Right kidney (tissue), 1 donor: ENCODE measurements at regions not wholly inside any gene's neighbourhood (a gene's known extent, or its start where the extent isn't known, plus 50 kb on each side); places are given as distances from the start of the nearest gene placed in this dataset.

Experiments
- DNase-seq: peaks from one replicate; pipeline ENCODE4 v3.0.0-alpha.2; 2016

DNA sequence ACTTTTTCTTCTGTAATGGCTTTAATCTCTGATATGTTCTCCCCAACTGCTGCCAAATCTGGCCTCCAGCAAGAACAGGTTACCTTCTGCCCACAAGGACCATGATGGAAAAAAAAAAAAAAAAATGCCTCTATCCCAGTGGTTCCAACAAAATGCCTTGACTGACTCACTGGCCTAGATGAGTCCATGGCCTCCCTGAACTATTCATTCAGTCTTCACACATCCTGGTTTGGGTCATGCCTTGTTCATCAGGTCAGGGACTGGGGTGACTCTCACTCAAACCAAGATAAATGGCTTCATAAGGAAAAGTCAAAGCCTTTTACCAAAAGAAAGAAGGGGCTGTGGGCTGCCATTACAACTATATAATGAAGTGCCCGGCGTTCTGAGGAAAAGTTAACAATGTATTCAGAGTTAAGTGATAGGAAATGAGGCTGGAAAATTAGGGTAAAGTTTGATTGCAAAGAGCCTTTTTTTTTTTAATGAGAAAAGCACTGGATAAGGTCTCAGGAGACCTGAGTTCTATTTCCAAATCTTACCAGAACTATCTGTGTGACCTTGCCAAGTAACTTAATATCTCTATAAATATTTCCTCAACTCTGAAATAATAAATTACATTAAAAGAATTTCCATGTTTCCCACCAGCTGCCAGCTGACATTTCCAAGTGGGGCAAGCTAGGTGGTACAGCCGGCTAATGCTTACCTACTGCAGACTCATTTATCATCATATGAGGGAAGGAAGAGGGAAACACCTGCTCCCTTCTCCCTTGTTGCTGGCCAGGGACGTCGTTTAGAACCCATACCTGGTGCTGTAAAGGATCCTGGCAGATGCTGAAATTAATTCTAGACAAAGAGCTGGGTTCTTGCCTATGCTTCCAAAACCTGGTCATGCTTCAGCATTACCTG, 380.0 kb upstream of the MARCKS start:
- DNase-seq = no peak

DNA sequence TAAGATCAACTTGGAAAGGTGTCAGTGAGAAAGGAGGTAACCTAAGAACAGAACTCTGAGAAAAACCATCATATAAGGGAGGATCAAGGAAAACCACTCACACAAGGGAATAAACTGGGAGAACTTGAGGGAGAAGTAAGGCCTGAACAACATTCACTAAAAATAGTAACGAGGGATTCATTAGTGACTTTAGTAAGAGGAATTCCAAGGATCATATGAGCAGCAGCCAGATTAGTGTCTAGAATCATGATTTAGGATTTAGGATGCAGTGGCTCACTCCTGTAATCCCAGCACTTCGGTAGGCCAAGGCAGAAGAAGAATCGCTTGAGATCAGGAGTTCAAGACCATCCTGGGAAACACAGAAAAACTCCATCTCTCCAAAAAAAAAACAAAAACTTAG, 376.5 kb upstream of the MARCKS start:
- no peak for DNase-seq

DNA sequence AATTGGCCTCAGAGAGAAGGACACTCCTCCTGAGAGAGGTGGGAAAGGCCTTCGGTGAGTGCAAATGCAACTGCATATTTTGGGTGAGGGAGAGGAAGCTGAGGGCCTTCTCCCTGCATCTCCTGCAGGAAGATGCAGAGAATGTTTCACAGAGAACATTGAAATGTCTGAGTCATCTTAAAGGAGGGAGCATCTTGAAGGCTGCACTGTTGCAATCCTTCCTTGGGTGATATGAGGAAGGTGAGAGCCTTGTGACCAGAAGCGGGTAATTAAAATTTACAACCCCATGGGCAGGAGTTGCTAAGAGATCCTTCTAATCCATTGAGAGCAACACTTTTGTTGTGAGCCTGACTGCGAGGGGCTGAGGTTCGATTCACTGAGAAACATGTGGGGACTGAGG, 375.7 kb upstream of the MARCKS start:
- DNase-seq = no peak

DNA sequence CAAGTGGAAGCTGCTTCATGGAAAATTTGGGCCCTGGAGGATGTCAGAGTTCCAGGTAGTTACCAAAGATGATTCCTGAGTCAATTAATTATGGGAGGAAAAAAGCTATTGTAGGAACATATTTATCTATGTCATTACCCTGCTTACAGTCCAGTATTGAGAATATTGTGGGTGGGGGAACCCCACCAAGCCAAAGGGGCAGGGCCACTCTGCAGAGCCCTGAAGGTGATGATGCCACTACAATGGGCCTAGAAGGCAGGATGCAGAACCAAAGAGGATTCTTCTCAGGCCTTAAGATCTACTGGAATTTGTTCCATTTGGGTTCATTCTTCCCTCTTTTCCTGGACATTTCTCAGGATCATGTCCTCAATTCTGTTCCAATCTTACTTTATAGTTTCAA, 375.2 kb upstream of the MARCKS start:
- no peak for DNase-seq

DNA sequence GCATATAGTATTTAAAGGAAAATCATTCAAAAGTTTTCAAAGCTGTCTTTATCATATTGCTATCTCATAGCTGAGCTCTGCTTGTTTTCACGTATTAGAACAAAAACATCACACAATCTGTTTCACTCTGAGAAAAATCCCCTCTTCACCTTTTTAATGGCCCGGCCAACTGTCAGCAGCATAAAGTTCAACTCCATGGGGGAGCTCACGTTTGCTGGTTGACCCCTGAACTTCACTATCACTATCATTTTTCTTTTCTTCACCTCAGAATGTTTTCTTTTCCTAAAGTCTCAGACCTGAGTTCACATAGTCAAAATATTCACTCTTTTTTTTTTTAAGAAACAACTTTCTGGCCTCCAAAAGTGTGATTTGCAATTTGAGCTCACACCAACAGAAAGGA, 374.4 kb upstream of the MARCKS start:
- no peak for DNase-seq

GRCh38 chr6:113486199-113486598, 370.9 kb upstream of the MARCKS start:
- DNase-seq = no peak

- DNase-seq = no peak
Measured at GRCh38 chr6:113487489-113488058, 369.6 kb upstream of the MARCKS start.

- DNase-seq = no peak
Measured at GRCh38 chr6:113488061-113488460, 369.1 kb upstream of the MARCKS start.

GRCh38 chr6:113488812-113489685, 368.1 kb upstream of the MARCKS start:
- no peak for DNase-seq

- DNase-seq = no peak
Measured at GRCh38 chr6:113489952-113490746, 367.0 kb upstream of the MARCKS start.

DNA sequence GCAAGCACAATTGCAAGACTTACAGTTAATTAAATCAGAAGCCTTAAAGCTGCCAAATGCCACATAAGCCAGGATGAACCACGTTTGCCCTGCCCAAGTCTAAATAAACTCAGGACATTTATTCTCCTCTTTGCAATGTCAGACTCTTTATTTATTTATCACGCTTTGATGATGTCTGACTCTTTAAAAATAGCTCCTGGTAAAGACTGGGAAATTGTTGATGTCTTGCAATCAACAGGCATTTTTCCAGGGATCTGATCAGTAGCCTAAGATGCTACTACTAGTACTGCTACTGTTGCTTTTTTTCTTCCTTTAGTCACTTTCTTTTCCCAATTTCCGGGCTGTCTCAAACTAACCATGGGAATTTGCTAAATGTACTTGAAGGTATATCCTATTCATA, 365.8 kb upstream of the MARCKS start:
- no peak for DNase-seq

GRCh38 chr6:113493991-113494390, 363.2 kb upstream of the MARCKS start:
- no peak for DNase-seq

DNA sequence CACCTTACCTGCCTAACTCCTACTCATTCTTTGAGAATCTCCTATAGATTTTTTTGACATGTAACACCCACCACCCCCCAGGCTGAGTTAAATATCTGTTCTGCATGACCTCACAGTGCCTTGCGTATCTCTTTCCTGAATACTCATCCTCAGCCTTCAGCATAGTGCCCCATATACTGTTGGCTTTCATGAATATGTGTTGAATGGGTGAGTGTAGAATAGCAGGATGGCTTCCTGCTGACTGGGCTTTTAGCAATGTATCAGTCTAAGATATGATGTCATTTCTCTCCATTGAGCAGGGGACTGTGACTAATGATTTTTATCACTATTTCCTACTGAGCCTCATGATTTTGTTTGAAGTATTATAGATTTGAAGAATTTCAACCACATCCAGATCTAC, 361.6 kb upstream of the MARCKS start:
- DNase-seq = no peak

- DNase-seq = no peak
Measured at GRCh38 chr6:113496166-113496565, 361.0 kb upstream of the MARCKS start.

- no peak for DNase-seq
Measured at GRCh38 chr6:113500221-113500620, 356.9 kb upstream of the MARCKS start.

GRCh38 chr6:113505084-113505699, 352.0 kb upstream of the MARCKS start:
- DNase-seq = no peak

DNA sequence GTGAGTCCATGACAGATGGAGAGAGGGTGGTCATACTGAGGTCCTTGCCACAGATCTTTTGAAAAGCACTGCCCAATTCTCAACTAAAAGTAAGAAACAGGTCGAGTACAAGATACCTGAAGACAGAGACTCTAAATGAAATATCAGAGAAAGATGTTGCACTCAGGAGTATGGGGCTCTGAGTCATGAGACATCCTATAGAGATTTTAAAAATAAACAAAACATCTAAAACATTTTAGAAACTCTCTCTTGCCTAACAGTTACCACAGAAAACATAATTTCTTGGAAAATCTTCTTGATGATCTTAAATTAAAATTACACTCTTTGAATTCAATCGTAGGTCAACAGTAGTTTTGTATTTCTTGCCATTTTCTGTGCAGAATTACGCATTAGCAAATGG, 348.9 kb upstream of the MARCKS start:
- no peak for DNase-seq

- DNase-seq = no peak
Measured at GRCh38 chr6:113511100-113511499, 346.0 kb upstream of the MARCKS start.

DNA sequence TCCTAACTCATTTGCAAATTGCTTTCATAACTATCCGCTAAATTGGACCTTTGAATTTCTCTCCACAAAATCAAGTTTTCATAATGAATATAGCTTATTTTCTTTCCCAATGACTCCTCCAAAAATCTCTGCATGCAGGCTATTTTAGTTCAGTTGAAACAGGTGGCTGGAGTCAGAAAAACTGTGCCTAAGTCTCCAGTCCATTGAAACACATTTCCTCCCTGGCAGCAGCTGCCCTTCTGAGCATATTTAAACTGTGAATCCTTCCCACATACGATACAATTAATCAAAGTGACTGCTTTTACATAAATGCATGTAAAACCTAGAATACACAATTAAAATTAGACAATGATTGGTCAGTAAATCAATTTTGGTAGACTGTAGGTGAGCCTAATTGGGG, 344.6 kb upstream of the MARCKS start:
- DNase-seq = no peak

GRCh38 chr6:113513086-113513485, 344.1 kb upstream of the MARCKS start:
- DNase-seq = no peak

GRCh38 chr6:113522376-113522775, 334.8 kb upstream of the MARCKS start:
- DNase-seq = no peak

- DNase-seq = no peak
Measured at GRCh38 chr6:113524826-113525225, 332.3 kb upstream of the MARCKS start.
